ENCODE measurements at regions not wholly inside any gene's neighbourhood (a gene's known extent, or its start where the extent isn't known, plus 50 kb on each side); places are given as distances from the start of the nearest gene placed in this dataset.

- DNase-seq (ENCODE audit: low read depth): no peak
These were observed 54.6 kb upstream of the MBP start for GRCh38 chr18:77187189-77187588.

- DNase-seq (ENCODE audit: low read depth): peak; percentile 81
These were observed 58.4 kb upstream of the GALR1 start for GRCh38 chr18:77191071-77191751.

GRCh38 chr18:77197073-77197472, 52.6 kb upstream of the GALR1 start:
- no peak for DNase-seq (ENCODE audit: low read depth)

- DNase-seq (ENCODE audit: low read depth): no peak
These were observed 51.0 kb upstream of the GALR1 start for GRCh38 chr18:77198663-77199062.

GRCh38 chr18:77199707-77200106, 49.9 kb upstream of the GALR1 start:
- DNase-seq (ENCODE audit: low read depth): peak; percentile 34

All from iris pigment epithelial cell (primary cell).